SH-SY5Y (cell line): ENCODE measurements at regions not wholly inside any gene's neighbourhood (a gene's known extent, or its start where the extent isn't known, plus 50 kb on each side); places are given as distances from the start of the nearest gene placed in this dataset.

ENCODE experiments used
- GATA2 ChIP-seq: IDR thresholded peaks from 2 replicates; pipeline ENCODE4 v1.6.1; 2011; ENCODE audit warnings: mild to moderate bottlenecking, low read depth, low read length
- GATA3 ChIP-seq: IDR thresholded peaks from 2 replicates; pipeline ENCODE4 v1.6.1; 2011; ENCODE audit warnings: low read depth, mild to moderate bottlenecking, low read length, moderate library complexity

GRCh38 chr9:13386935-13387733 is 107.6 kb upstream of the MPDZ start:
- TF ChIP-seq GATA3 (no peak), GATA2 (no peak)
